GM12864 (cell line): ENCODE measurements at regions not wholly inside any gene's neighbourhood (a gene's known extent, or its start where the extent isn't known, plus 50 kb on each side); places are given as distances from the start of the nearest gene placed in this dataset.

Experiments
- DNase-seq: peaks from one replicate; pipeline ENCODE4 v3.0.0-alpha.2; 2011; ENCODE audit warnings: low read depth
- H3K4me3 ChIP-seq: 2 replicates; pipeline ENCODE4 v1.5.1; 2011; ENCODE audit warnings: mild to moderate bottlenecking, low read depth, low read length, control low read depth
- CTCF ChIP-seq: IDR thresholded peaks from 2 replicates; pipeline ENCODE4 v1.5.1; 2011; ENCODE audit warnings: low read depth, mild to moderate bottlenecking, moderate library complexity, low read length, control low read depth, inconsistent platforms; ENCODE audit errors: missing control alignments

- TF ChIP-seq CTCF: no peak
- no peak overlapping the region for H3K4me3 ChIP-seq
- no peak for DNase-seq
These were observed 63.4 kb upstream of the SPTBN1 start for GRCh38 chr2:54392555-54393324.

GRCh38 chr2:54394392-54394791 is 61.7 kb upstream of the SPTBN1 start:
- DNase-seq: peak; percentile 16
- H3K4me3 ChIP-seq: no peak overlapping the region
- no peak for TF ChIP-seq CTCF

- no peak overlapping the region for H3K4me3 ChIP-seq
- TF ChIP-seq CTCF: no peak
- no peak for DNase-seq
These were observed 60.0 kb upstream of the SPTBN1 start for GRCh38 chr2:54396107-54396506.

GRCh38 chr2:54396798-54397197 is 59.3 kb upstream of the SPTBN1 start:
- no peak overlapping the region for H3K4me3 ChIP-seq
- TF ChIP-seq CTCF: no peak

GRCh38 chr2:54397426-54397825 is 58.7 kb upstream of the SPTBN1 start:
- no peak for TF ChIP-seq CTCF
- no peak overlapping the region for H3K4me3 ChIP-seq

More at GRCh38 chr2:54396798-54397197, 59.3 kb upstream of the SPTBN1 start:
- DNase-seq: no peak

GRCh38 chr2:54401554-54401953 is 54.6 kb upstream of the SPTBN1 start:
- H3K4me3 ChIP-seq: no peak overlapping the region
- no peak for TF ChIP-seq CTCF
- no peak for DNase-seq

More at GRCh38 chr2:54397426-54397825, 58.7 kb upstream of the SPTBN1 start:
- no peak for DNase-seq

GRCh38 chr2:54402350-54402749 is 53.8 kb upstream of the SPTBN1 start:
- DNase-seq: no peak
- no peak overlapping the region for H3K4me3 ChIP-seq
- TF ChIP-seq CTCF: no peak
